GM23338 (cell line): ENCODE measurements at regions not wholly inside any gene's neighbourhood (a gene's known extent, or its start where the extent isn't known, plus 50 kb on each side); places are given as distances from the start of the nearest gene placed in this dataset.

Experiments
- CREB1 ChIP-seq: fragments of 250-450 bp; sonication (Bioruptor Pico); IDR thresholded peaks from 2 replicates; pipeline ENCODE4 v1.5.0; 2020; ENCODE audit warnings: low read depth, mild to moderate bottlenecking, moderate library complexity
- CTCF ChIP-seq, 2 experiments: fragments of 200-600 bp in 1 of 2; sonication (generic) in 1 of 2; conservative IDR thresholded peaks; 2 replicates each; pipeline versions ENCODE4 v1.5.1 to v1.6.1; 2016 to 2017; ENCODE audit warnings: antibody characterized with exemption in 2 of 2, low read depth in 2 of 2, mild to moderate bottlenecking in 2 of 2, moderate library complexity in 1 of 2
- ETS1 ChIP-seq: IDR thresholded peaks from 2 replicates; pipeline ENCODE4 v1.6.1; 2016; ENCODE audit warnings: antibody characterized with exemption
- EZH2 ChIP-seq: fragments of 200-600 bp; sonication (generic); IDR thresholded peaks from one replicate; pipeline ENCODE4 v1.8.0; 2017; ENCODE audit warnings: antibody characterized with exemption, mild to moderate bottlenecking, low read depth; ENCODE audit not compliant: unreplicated experiment
- EZH2phosphoT487 ChIP-seq: fragments of 200-600 bp; sonication (generic); IDR thresholded peaks from one replicate; pipeline ENCODE4 v1.8.1; 2018; ENCODE audit warnings: antibody characterized with exemption; ENCODE audit not compliant: unreplicated experiment
- POLR2AphosphoS5 ChIP-seq: IDR thresholded peaks from 2 replicates; pipeline ENCODE4 v1.6.1; 2016; ENCODE audit warnings: antibody characterized with exemption, low read depth
- STAT1 ChIP-seq: IDR thresholded peaks from one replicate; pipeline ENCODE4 v1.6.1; 2016; ENCODE audit warnings: antibody characterized with exemption; ENCODE audit not compliant: unreplicated experiment
- TF ChIP-seq, protein P1 (sequence below): IDR thresholded peaks from one replicate; pipeline ENCODE4 v1.6.1; 2018; ENCODE audit warnings: antibody characterized with exemption; ENCODE audit not compliant: unreplicated experiment

DNA sequence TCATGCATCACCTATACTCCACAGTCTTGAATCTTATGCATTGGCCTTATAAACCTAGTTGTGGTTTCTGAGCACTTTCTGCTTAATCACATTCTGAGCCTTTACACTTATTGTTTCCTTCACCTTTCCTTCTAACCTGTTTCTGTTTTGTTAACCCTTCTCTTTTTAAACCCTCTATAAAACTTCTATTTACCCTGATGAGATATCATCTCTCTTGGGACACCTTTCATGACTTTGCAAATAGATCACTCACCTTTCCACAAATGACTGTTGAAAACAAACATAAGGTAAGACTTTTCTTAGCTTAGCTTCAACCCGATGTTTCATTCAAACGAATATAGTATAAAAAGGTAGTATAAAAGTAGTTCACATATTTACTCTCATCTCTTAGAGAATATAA lies 483.6 kb downstream of the FAM181B start:
- TF ChIP-seq CTCF (conservative IDR thresholded peaks at IDR 0.05; ENCODE audit: low read depth in 2 of 2) (no peak), CREB1 (CRISPR knock-in tag) (no peak), EZH2 (no peak), POLR2AphosphoS5 (no peak), STAT1 (no peak), ETS1 (no peak), EZH2phosphoT487 (no peak)
- TF ChIP-seq, protein P1, sequence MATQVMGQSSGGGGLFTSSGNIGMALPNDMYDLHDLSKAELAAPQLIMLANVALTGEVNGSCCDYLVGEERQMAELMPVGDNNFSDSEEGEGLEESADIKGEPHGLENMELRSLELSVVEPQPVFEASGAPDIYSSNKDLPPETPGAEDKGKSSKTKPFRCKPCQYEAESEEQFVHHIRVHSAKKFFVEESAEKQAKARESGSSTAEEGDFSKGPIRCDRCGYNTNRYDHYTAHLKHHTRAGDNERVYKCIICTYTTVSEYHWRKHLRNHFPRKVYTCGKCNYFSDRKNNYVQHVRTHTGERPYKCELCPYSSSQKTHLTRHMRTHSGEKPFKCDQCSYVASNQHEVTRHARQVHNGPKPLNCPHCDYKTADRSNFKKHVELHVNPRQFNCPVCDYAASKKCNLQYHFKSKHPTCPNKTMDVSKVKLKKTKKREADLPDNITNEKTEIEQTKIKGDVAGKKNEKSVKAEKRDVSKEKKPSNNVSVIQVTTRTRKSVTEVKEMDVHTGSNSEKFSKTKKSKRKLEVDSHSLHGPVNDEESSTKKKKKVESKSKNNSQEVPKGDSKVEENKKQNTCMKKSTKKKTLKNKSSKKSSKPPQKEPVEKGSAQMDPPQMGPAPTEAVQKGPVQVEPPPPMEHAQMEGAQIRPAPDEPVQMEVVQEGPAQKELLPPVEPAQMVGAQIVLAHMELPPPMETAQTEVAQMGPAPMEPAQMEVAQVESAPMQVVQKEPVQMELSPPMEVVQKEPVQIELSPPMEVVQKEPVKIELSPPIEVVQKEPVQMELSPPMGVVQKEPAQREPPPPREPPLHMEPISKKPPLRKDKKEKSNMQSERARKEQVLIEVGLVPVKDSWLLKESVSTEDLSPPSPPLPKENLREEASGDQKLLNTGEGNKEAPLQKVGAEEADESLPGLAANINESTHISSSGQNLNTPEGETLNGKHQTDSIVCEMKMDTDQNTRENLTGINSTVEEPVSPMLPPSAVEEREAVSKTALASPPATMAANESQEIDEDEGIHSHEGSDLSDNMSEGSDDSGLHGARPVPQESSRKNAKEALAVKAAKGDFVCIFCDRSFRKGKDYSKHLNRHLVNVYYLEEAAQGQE, result no peak
